BJ (cell line): ENCODE measurements at regions not wholly inside any gene's neighbourhood (a gene's known extent, or its start where the extent isn't known, plus 50 kb on each side); places are given as distances from the start of the nearest gene placed in this dataset.

Source experiments
- CTCF ChIA-PET: fragments of 350-600 bp; formaldehyde crosslinking; extraction: SDS; loops from one replicate; lab custom pipeline; 2021; ENCODE audit warnings: antibody characterized with exemption, inconsistent platforms; lab: Yijun Ruan, JAX
- POLR2A ChIA-PET: fragments of 300-600 bp; sonication (Branson Sonifier 250); formaldehyde crosslinking; extraction: SDS; loops from one replicate; lab custom pipeline; 2021; ENCODE audit warnings: antibody characterized with exemption; lab: Charles Lee
- DNase-seq: peaks from one replicate; pipeline ENCODE4 v3.0.0-alpha.2; 2011; ENCODE audit warnings: low read depth
- H3K27me3 ChIP-seq: 2 replicates; pipeline ENCODE4 v1.6.0; 2011; ENCODE audit warnings: low read length; ENCODE audit not compliant: control insufficient read depth, insufficient read depth
- H3K36me3 ChIP-seq: 2 replicates; pipeline ENCODE4 v1.5.1; 2011; ENCODE audit warnings: low read length; ENCODE audit not compliant: control insufficient read depth, insufficient read depth
- H3K4me3 ChIP-seq: 2 replicates; pipeline ENCODE4 v1.5.1; 2011; ENCODE audit warnings: low read depth, mild to moderate bottlenecking, control low read depth, low read length
- CTCF ChIP-seq: IDR thresholded peaks from 2 replicates; pipeline ENCODE4 v1.5.1; 2011; ENCODE audit warnings: low read depth, mild to moderate bottlenecking, control low read depth, inconsistent platforms, low read length, moderate library complexity; ENCODE audit not compliant: insufficient read depth

- Histone ChIP-seq H3K4me3 (no peak overlapping the region), H3K27me3 (no peaks in the 10 kb centered on the region), H3K36me3 (no peaks in the 10 kb centered on the region)
- DNase-seq: no peak
- ChIA-PET CTCF (no interaction called here), POLR2A (no interaction called here)
- TF ChIP-seq CTCF: no peak
Measured at GRCh38 chr6:141316236-141316635, 816.5 kb upstream of the GJE1 start.

- ChIA-PET POLR2A (no interaction called here), CTCF (interaction anchor here (0.9 kb wide), 1 partner anchor 10 kb away, joined by 3 read pairs; no protein-coding TSS in a partner anchor)
- Histone ChIP-seq H3K27me3 (no peaks in the 10 kb centered on the region), H3K4me3 (no peak overlapping the region), H3K36me3 (no peaks in the 10 kb centered on the region)
- DNase-seq: no peak
- TF ChIP-seq CTCF: no peak
Measured at GRCh38 chr6:141313986-141314385, 818.7 kb upstream of the GJE1 start.

GRCh38 chr6:141309295-141309694 is 823.4 kb upstream of the GJE1 start:
- ChIA-PET CTCF (interaction anchor here (0.6 to 0.9 kb wide), 2 partner anchors 11 to 28 kb away, joined by 3 read pairs; no protein-coding TSS in a partner anchor), POLR2A (no interaction called here)
- no peaks in the 10 kb centered on the region for H3K36me3 ChIP-seq
- TF ChIP-seq CTCF: no peak
- H3K27me3 ChIP-seq: no peaks in the 10 kb centered on the region
- H3K4me3 ChIP-seq: no peak overlapping the region
- no peak for DNase-seq

DNA sequence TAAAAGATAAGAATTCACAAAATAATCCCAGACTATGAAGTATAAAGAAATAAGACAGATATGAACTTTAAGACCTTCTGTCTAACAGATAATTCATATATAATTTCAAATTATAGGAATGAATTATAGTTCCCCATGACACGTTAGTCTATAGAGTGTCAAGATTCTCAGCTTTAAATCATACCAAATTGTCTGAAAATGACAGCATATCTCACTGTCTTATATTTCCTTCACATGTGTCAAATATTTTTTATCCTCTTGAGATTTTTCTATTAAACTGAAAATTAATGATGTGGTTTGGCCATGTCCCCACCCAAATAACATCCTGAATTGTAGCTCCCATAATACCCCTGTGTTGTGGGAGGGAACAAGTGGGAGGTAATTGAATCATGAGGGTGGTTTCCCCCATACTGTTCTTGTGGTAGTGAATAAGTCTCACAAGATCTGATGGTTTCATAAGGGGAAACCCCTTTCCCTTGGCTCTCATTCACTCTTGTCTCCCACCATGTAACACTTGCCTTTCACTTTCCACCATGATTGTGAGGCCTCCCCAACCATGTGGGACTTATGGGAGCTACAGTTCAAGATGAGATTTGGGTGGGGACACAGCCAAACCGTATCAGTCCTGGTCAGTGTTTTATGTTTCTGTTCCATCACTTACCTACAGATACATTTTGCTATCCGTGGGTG is 825.3 kb upstream of the GJE1 start:
- POLR2A ChIA-PET: no interaction called here
- CTCF ChIA-PET: no interaction called here
- H3K36me3 ChIP-seq: no peaks in the 10 kb centered on the region
- no peak for DNase-seq
- no peaks in the 10 kb centered on the region for H3K27me3 ChIP-seq
- H3K4me3 ChIP-seq: no peak overlapping the region
- no peak for TF ChIP-seq CTCF

- no peak for DNase-seq
- H3K27me3 ChIP-seq: no peaks in the 10 kb centered on the region
- H3K4me3 ChIP-seq: no peak overlapping the region
- TF ChIP-seq CTCF: no peak
- H3K36me3 ChIP-seq: no peaks in the 10 kb centered on the region
- ChIA-PET CTCF (no interaction called here), POLR2A (interaction anchor here (0.6 kb wide), 1 partner anchor 90 kb away, joined by 6 read pairs; no protein-coding TSS in a partner anchor)
Measured at GRCh38 chr6:141303907-141304306, 828.8 kb upstream of the GJE1 start.
